Ovary (tissue), 7 donors: ENCODE measurements at regions not wholly inside any gene's neighbourhood (a gene's known extent, or its start where the extent isn't known, plus 50 kb on each side); places are given as distances from the start of the nearest gene placed in this dataset.

Experiments
- DNase-seq, 5 donors: peaks; one replicate each; pipeline ENCODE4 v3.0.0-alpha.2; 2019 to 2020
- H3K27ac ChIP-seq, 2 donors: fragments of 200-600 bp; one replicate each; pipeline versions ENCODE4 v1.5.1 to v1.8.0; 2019 to 2022
- H3K27me3 ChIP-seq: fragments of 200-600 bp; one replicate; pipeline ENCODE4 v1.8.0; 2022
- H3K36me3 ChIP-seq: fragments of 200-600 bp; sonication (generic); one replicate; pipeline ENCODE4 v1.5.1; 2019
- H3K4me1 ChIP-seq: one replicate; pipeline ENCODE4 v1.8.1; 2013; ENCODE audit warnings: mild to moderate bottlenecking, moderate library complexity; ENCODE audit not compliant: insufficient read depth
- H3K4me3 ChIP-seq: fragments of 200-600 bp; sonication (generic); one replicate; pipeline ENCODE4 v1.5.1; 2017
- H3K9me3 ChIP-seq, 2 donors: fragments of 200-600 bp in 1 of 2; sonication (generic) in 1 of 2; one replicate each; pipeline versions ENCODE4 v1.5.1 to v1.8.1; 2013 to 2019; ENCODE audit warnings: mild to moderate bottlenecking in 1 of 2, moderate library complexity in 1 of 2
- CTCF ChIP-seq, 3 donors: fragments of 450-650 bp in 2 of 3; fragments of 200-600 bp in 1 of 3; IDR thresholded peaks; one replicate each; pipeline versions ENCODE4 v1.5.1 to v1.8.0; 2016 to 2022; ENCODE audit warnings: antibody characterized with exemption in 3 of 3, mild to moderate bottlenecking in 1 of 3
- EP300 ChIP-seq: sonication (generic); formaldehyde crosslinking; IDR thresholded peaks from one replicate; pipeline ENCODE4 v1.6.1; 2017; ENCODE audit warnings: antibody characterized with exemption
- POLR2A ChIP-seq: fragments of 450-650 bp; IDR thresholded peaks from one replicate; pipeline ENCODE4 v1.6.1; 2017; ENCODE audit warnings: antibody characterized with exemption, mild to moderate bottlenecking, moderate library complexity
- WGBS, 3 donors: extraction: QIAGEN DNeasy Blood & Tissue Kit in 1 of 3; methylation state at CpG; one replicate each; pipeline versions ENCODE4 v1.1.5 to v1.1.7; 2013 to 2017; 5-methylcytosine and 5-hydroxymethylcytosine counted together
- intact Hi-C, 4 donors: fragments of 100-400 bp; cut with DNase I; formaldehyde crosslinking; loops; one replicate each; pipeline versions ENCODE4 v1.11.0 to v1.15.1; 2022 to 2023
- donor health status: DM: no; HTN: no; CAD: no; lungs with moderate emphysema.
- donor health status: DM: no; HTN: no; CAD: no.
- donor health status: Bipolar disorder and iron deficiency.
- donor health status: DM: no; HTN: no; CAD: no.
- donor health status: DM: yes; HTN: yes; CAD: no.

DNA sequence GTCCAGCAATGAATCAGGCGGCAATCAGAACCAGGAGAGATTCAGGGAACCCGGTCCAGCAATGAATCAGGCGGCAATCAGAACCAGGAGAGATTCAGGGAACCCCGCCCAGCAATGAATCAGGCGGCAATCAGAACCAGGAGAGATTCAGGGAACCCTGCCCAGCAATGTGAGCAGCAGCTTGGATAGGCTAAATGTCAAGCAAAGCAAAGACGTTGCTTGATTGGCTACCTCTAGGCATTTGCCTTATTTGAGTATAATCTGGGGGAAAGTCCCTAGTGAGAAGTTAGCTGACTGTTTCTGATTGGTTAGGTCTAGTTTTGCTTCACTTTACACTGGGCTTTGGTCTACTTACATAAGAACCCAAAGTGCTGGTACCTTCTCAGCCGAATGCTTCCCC lies 1212.2 kb upstream of the TENM3 start:
- no peaks in the 10 kb centered on the region for H3K27me3 ChIP-seq
- intact Hi-C loops: no loop called here
- TF ChIP-seq EP300 (no peak), CTCF (IDR thresholded peaks at IDR 0.05) (no peak), POLR2A (no peak)

GRCh38 chr4:181043486-181043885 lies 1199.7 kb upstream of the TENM3 start:
- intact Hi-C loops: no loop called here
- no peak for TF ChIP-seq CTCF (IDR thresholded peaks at IDR 0.05)
- no peak for TF ChIP-seq EP300
- no peak for TF ChIP-seq POLR2A
- no peak overlapping the region for H3K4me3 ChIP-seq
- no peaks in the 10 kb centered on the region for H3K9me3 ChIP-seq
- H3K27ac ChIP-seq: no peak overlapping the region
- no peaks in the 10 kb centered on the region for H3K36me3 ChIP-seq
- no peak for DNase-seq
- 87 to 94% (median 90%) methylated on average over 4 of the region's 4 CpGs for WGBS, 3 donors
- no peaks in the 10 kb centered on the region for H3K27me3 ChIP-seq
- H3K4me1 ChIP-seq: no peaks in the 10 kb centered on the region

More for the DNA sequence above, 1212.2 kb upstream of the TENM3 start:
- H3K27ac ChIP-seq: no peak overlapping the region
- no peak for DNase-seq
- H3K4me3 ChIP-seq: no peak overlapping the region
- no peaks in the 10 kb centered on the region for H3K4me1 ChIP-seq
- H3K36me3 ChIP-seq: no peaks in the 10 kb centered on the region
- H3K9me3 ChIP-seq: no peaks in the 10 kb centered on the region
- 80 to 94% (median 91%) methylated on average over 7 of the region's 7 CpGs for WGBS, 3 donors

GRCh38 chr4:181046809-181047208 lies 1196.4 kb upstream of the TENM3 start:
- no peak overlapping the region for H3K4me3 ChIP-seq
- no peak overlapping the region for H3K27ac ChIP-seq
- TF ChIP-seq EP300 (no peak), POLR2A (no peak), CTCF (IDR thresholded peaks at IDR 0.05) (no peak)
- no peaks in the 10 kb centered on the region for H3K27me3 ChIP-seq
- no peaks in the 10 kb centered on the region for H3K4me1 ChIP-seq
- intact Hi-C loops: no loop called here
- H3K9me3 ChIP-seq: no peaks in the 10 kb centered on the region
- WGBS, 3 donors: 88 to 90% (median 89%) methylated on average over 9 of the region's 9 CpGs
- H3K36me3 ChIP-seq: no peaks in the 10 kb centered on the region
- no peak for DNase-seq

DNA sequence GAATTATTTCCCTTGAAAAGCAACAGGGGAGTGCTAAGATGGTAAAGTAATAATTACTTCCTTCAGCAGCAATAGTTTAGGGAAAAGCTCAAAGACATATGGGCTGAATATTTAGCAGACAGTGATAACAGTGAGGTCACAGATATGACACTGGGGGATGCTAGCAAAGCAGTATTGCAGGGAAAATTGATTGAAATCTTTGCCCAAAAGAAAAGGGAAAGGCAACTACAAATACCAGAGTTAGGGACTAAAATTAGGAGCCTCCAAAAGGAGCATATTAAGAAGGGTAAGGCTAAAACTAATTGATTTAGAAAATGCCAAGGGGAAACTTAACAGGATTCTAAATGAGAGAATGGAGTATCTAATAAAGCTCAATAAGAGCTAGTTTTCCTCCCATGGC lies 1191.3 kb upstream of the TENM3 start:
- no peak overlapping the region for H3K27ac ChIP-seq
- H3K9me3 ChIP-seq: no peaks in the 10 kb centered on the region
- intact Hi-C loops: no loop called here
- H3K36me3 ChIP-seq: no peaks in the 10 kb centered on the region
- DNase-seq: no peak
- no peak overlapping the region for H3K4me3 ChIP-seq
- TF ChIP-seq EP300 (no peak), CTCF (IDR thresholded peaks at IDR 0.05) (no peak), POLR2A (no peak)
- no peaks in the 10 kb centered on the region for H3K27me3 ChIP-seq
- no peaks in the 10 kb centered on the region for H3K4me1 ChIP-seq

DNA sequence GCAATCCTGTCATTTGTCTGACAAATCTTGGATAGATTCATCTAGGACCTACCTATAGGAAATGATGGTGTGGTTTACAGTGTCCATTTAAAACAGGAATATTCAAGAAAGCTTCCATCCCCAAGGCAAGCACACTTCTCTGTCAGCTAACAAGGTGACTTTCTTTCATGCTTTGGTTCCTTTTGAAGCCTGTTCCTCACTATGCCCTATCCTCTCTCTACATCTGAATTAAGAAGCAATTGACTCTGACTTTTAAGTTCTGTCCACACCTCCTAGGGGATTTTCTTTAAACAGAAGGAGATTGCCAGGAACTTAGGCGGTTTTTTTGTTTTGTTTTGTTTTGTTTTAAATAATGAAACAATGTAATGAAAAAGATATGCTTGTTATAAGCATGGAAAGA lies 1181.4 kb upstream of the TENM3 start:
- no peak for DNase-seq
- Histone ChIP-seq H3K27ac (no peak overlapping the region), H3K4me1 (no peaks in the 10 kb centered on the region), H3K36me3 (no peaks in the 10 kb centered on the region), H3K9me3 (no peaks in the 10 kb centered on the region), H3K4me3 (no peak overlapping the region), H3K27me3 (no peaks in the 10 kb centered on the region)
- TF ChIP-seq CTCF (IDR thresholded peaks at IDR 0.05): no peak
- no peak for TF ChIP-seq POLR2A
- no peak for TF ChIP-seq EP300
- WGBS, 3 donors: 24 to 43% (median 26%) methylated on average over 1 of the region's 1 CpG
- intact Hi-C loops: no loop called here
